ENCODE measurements at regions not wholly inside any gene's neighbourhood (a gene's known extent, or its start where the extent isn't known, plus 50 kb on each side); places are given as distances from the start of the nearest gene placed in this dataset.

DNA sequence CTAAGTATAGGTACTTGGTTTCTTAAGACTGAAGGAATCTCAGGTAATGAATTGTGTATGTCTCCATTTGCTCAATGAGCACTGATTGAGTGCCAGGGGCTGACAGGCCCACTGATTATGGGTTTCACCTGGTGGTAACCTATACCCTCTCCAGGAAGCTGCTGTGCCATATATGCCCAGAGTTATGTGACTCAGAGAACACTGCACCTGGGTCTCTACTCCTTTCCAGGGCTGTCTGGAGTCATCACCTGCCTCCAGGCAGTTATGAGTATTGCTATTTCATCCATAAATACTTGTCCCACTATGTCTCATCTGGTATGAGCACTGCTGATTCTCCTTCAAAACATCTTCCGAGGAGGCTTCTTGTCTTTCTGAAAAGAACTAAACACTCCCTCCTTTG lies 692.9 kb downstream of the BCL11B start:
- no peak for DNase-seq (ENCODE audit: low read depth)
- no peak overlapping the region for H3K4me3 ChIP-seq (ENCODE audit: low read length)
- TF ChIP-seq, protein P1, sequence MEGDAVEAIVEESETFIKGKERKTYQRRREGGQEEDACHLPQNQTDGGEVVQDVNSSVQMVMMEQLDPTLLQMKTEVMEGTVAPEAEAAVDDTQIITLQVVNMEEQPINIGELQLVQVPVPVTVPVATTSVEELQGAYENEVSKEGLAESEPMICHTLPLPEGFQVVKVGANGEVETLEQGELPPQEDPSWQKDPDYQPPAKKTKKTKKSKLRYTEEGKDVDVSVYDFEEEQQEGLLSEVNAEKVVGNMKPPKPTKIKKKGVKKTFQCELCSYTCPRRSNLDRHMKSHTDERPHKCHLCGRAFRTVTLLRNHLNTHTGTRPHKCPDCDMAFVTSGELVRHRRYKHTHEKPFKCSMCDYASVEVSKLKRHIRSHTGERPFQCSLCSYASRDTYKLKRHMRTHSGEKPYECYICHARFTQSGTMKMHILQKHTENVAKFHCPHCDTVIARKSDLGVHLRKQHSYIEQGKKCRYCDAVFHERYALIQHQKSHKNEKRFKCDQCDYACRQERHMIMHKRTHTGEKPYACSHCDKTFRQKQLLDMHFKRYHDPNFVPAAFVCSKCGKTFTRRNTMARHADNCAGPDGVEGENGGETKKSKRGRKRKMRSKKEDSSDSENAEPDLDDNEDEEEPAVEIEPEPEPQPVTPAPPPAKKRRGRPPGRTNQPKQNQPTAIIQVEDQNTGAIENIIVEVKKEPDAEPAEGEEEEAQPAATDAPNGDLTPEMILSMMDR (conservative IDR thresholded peaks at IDR 0.05; ENCODE audit: low read depth, low read length), result no peak

DNA sequence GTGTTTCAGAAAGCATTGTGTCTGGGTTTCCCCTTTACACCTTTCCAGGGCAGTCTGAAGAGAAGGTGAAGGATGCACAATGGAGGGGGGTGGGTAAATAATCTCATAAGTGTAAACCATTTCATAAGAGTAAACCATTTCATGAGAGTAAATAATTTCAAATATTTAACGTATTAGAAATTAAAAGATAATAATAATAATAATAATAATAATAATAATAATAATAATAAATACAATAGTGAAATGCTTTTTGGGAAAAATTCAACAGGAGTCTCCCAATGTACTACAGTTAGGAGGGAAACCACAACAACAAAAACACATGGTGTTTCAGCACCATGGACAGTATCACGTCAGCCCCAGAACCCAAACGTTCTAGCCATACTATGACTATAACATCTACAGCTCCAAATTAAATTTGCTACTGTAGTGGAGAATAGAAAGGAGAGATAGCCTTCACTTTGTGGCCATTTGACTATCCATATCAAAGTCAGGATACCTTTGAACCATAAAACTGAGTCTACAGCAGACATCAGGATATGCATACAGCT lies 691.8 kb downstream of the BCL11B start:
- TF ChIP-seq, protein P1 (conservative IDR thresholded peaks at IDR 0.05; ENCODE audit: low read depth, low read length), result no peak
- no peak for DNase-seq (ENCODE audit: low read depth)
- H3K4me3 ChIP-seq (ENCODE audit: low read length), result no peak overlapping the region

DNA sequence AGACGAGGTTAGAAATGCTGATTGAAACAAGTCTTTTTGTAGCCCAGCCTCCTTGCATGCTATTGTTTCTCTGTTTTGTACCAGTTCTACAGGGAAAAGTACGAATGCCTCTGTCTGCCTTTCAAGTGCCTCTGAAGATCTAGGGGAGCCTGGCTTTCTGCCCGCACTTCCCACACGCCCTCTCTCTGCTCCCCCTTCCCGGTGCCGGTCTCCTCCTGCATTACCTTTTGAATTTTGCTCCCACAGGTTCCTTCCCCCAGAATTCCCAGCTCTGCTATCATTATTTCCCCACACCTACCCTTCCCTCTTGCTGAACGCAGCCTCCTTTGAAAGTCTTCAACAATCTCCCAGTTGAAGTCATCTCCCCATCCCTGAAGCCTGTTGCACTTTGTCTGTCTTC lies 689.7 kb downstream of the BCL11B start:
- DNase-seq (ENCODE audit: low read depth), result no peak
- TF ChIP-seq, protein P1 (conservative IDR thresholded peaks at IDR 0.05; ENCODE audit: low read depth, low read length), result no peak
- H3K4me3 ChIP-seq (ENCODE audit: low read length), result no peak overlapping the region

DNA sequence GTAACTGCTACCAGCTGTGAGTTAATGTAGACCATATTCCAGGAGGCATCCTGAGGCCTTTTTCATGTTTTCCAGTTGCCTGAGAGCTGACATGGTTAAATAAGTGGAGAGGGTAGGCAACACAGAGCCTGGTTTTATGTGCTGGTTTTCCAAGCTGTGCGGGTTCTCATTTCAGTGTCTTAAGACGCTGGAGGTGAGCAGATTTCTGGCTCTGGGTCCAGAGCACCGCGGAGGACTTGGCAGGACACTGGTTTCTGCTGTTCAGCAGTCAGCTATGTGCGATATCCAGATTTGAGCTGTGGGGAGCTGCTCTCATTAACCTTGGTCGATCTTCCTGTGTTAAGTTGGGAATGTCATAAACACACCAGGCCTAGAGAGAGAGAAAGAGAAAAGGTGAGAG lies 680.8 kb downstream of the BCL11B start:
- no peak overlapping the region for H3K4me3 ChIP-seq (ENCODE audit: low read length)
- no peak for DNase-seq (ENCODE audit: low read depth)
- TF ChIP-seq, protein P1 (conservative IDR thresholded peaks at IDR 0.05; ENCODE audit: low read depth, low read length), result no peak

DNA sequence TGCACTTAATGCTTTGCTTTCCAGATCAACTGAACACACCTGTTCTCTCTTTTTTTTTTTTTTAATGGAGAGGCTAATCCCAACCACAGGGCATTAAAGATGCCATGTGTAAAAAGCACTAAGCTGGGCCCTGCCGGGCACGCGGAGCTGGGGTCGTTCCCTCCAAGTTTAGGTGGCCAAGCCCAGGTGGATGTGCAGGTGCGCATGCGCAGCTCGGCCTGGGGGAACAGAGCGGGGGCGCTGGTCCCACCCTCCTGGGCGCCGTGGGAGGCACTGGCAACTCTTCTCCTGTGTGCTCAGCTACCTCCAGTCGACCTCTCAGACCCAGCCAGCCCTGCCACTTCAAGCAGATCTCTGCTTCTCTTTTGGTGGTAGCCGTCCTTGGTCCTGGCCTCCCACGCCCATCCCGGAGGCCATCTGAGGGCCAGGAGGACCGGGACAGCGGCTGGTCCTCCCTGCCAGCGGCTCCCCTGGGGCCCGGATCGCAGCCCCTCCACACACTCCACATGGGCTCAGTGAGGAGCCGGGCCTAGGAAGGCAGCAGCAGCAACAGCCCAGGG lies 679.3 kb downstream of the BCL11B start:
- H3K4me3 ChIP-seq (ENCODE audit: low read length), result no peak overlapping the region
- no peak for DNase-seq (ENCODE audit: low read depth)
- TF ChIP-seq, protein P1 (conservative IDR thresholded peaks at IDR 0.05; ENCODE audit: low read depth, low read length), result no peak

DNA sequence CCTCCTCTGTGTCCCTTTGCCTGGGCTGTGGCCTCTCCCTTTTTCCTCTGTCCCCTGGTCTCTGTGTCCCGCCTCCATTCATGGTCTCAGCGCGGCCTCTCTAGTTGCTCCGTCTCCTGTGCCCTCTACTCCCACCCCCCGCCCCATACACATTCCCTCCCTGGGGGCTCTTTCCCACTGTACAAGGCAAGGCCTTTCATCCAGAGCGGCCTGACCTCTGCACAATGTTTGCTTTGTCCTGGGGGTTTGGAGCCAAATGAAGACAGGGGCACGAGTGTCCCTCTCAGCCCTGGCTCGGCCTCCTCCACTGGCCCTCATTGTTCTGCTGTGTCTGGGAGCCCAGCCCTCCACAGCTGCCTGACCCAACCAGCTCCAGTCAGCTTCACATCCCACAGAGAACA lies 678.6 kb downstream of the BCL11B start:
- no peak overlapping the region for H3K4me3 ChIP-seq (ENCODE audit: low read length)
- no peak for DNase-seq (ENCODE audit: low read depth)
- TF ChIP-seq, protein P1 (conservative IDR thresholded peaks at IDR 0.05; ENCODE audit: low read depth, low read length), result no peak

DNA sequence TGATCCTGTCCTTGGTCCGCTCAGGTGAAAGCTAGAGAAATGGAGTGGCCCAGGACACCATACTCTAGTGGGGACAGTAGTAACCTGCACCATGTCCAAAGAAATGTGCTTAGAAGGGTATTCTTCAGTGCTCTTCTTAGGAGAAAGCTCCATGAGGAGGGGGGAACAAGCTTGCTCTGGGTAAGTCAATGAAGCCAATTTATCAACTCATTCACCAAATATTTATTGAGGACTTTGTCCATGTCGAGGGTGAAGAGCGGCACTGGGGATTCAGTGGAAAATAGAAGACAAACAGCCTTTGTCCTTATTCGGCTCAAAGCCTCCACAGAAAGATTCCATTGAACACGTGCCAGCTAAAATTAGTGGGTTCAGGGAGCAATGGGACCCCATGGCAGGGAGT lies 677.8 kb downstream of the BCL11B start:
- H3K4me3 ChIP-seq (ENCODE audit: low read length), result no peak overlapping the region
- no peak for DNase-seq (ENCODE audit: low read depth)
- TF ChIP-seq, protein P1 (conservative IDR thresholded peaks at IDR 0.05; ENCODE audit: low read depth, low read length), result no peak

Data from retinal pigment epithelial cell (primary cell).